Astrocyte of the cerebellum (primary cell): ENCODE measurements at regions not wholly inside any gene's neighbourhood (a gene's known extent, or its start where the extent isn't known, plus 50 kb on each side); places are given as distances from the start of the nearest gene placed in this dataset.

Experiments used
- DNase-seq: peaks from one replicate; pipeline ENCODE4 v3.0.0-alpha.2; 2011; ENCODE audit warnings: low read depth
- H3K4me3 ChIP-seq: 2 replicates; pipeline ENCODE4 v1.5.1; 2011; ENCODE audit warnings: mild to moderate bottlenecking, low read depth, low read length, moderate library complexity
- CTCF ChIP-seq: IDR thresholded peaks from 2 replicates; pipeline ENCODE4 v1.5.1; 2012; ENCODE audit warnings: low read length, low read depth, moderate library complexity, mild to moderate bottlenecking; ENCODE audit errors: missing control alignments
- in situ Hi-C: cut with HindIII; loops from 2 replicates; pipeline ENCODE4 v1.10.0; 2017; ENCODE audit warnings: low sequenced_read_pairs

- in situ Hi-C loops: no loop called here
- no peak for DNase-seq
- no peak for TF ChIP-seq CTCF
- no peak overlapping the region for H3K4me3 ChIP-seq
Measured at GRCh38 chr2:64904413-64905329, 84.5 kb upstream of the SLC1A4 start.

- H3K4me3 ChIP-seq: no peak overlapping the region
- DNase-seq: no peak
- no peak for TF ChIP-seq CTCF
- in situ Hi-C loops: no loop called here
Measured at GRCh38 chr2:64905338-64906024, 83.7 kb upstream of the SLC1A4 start.

- DNase-seq: no peak
- H3K4me3 ChIP-seq: no peak overlapping the region
- in situ Hi-C loops: no loop called here
- TF ChIP-seq CTCF: no peak
Measured at GRCh38 chr2:64906853-64907536, 82.2 kb upstream of the SLC1A4 start.

- no peak for DNase-seq
- in situ Hi-C loops: no loop called here
- no peak for TF ChIP-seq CTCF
- H3K4me3 ChIP-seq: no peak overlapping the region
Measured at GRCh38 chr2:64908406-64908805, 80.8 kb upstream of the SLC1A4 start.

- no peak overlapping the region for H3K4me3 ChIP-seq
- in situ Hi-C loops: no loop called here
- no peak for DNase-seq
- no peak for TF ChIP-seq CTCF
Measured at GRCh38 chr2:64910523-64910922, 78.7 kb upstream of the SLC1A4 start.

- H3K4me3 ChIP-seq: no peak overlapping the region
- no peak for DNase-seq
- in situ Hi-C loops: no loop called here
- TF ChIP-seq CTCF: no peak
Measured at GRCh38 chr2:64910972-64911433, 78.2 kb upstream of the SLC1A4 start.
